ENCODE measurements at regions not wholly inside any gene's neighbourhood (a gene's known extent, or its start where the extent isn't known, plus 50 kb on each side); places are given as distances from the start of the nearest gene placed in this dataset.

DNA sequence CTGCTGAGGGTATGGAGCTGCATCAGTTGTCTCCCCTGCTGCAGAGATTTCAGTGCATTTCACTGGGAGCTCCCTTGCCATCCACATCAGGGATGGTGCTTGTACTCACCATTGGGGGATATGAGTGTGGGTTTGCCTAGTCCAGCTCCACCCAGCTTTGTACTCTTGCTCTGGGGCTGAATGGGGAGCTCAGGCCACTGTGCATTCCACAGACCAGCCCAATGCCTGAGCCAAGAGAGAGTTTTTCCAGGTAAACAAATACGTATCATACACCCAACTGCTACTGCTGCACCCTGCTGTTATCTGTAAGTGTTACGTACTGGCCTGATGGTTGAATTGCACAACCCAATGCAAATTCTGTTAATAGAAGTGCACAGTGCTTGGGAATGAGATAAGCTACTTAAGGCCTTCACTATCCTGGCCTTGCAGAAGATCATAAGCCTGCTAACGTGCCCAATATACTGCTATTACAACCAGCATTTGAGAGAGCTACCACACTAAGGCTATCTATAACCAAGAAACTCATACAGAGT is 205.0 kb upstream of the DMD start:
- H3K36me3 ChIP-seq (ENCODE audit: control insufficient read depth in 1 of 2, insufficient read depth in 2 of 2, low read length in 2 of 2) = no peaks in the 10 kb centered on the region
- H2AFZ ChIP-seq (ENCODE audit: insufficient read depth, low read length, poor library complexity) = no peak overlapping the region
- no peak overlapping the region for H3K4me2 ChIP-seq (ENCODE audit: low read length)
- H3K27me3 ChIP-seq (ENCODE audit: insufficient read depth, low read length) = no peaks in the 10 kb centered on the region
- H4K91ac ChIP-seq (ENCODE audit: low read depth, low read length) = no peak overlapping the region
- H3K79me2 ChIP-seq (ENCODE audit: control insufficient read depth, insufficient read depth, low read length, poor library complexity) = no peaks in the 10 kb centered on the region
- no peak for DNase-seq
- H3K14ac ChIP-seq (ENCODE audit: low read length) = no peak overlapping the region
- peaks cover 0 to 3% of the 10 kb centered on the region in 2 experiments for H3K4me1 ChIP-seq (ENCODE audit: control insufficient read depth in 1 of 2, insufficient read depth in 2 of 2, low read length in 2 of 2)
- H3K9ac ChIP-seq (ENCODE audit: low read length) = no peak overlapping the region
- no peak overlapping the region for H2BK120ac ChIP-seq (ENCODE audit: insufficient read depth, low read length, poor library complexity)
- H4K12ac ChIP-seq (ENCODE audit: low read depth, low read length) = no peak overlapping the region
- H2BK5ac ChIP-seq (ENCODE audit: low read depth, low read length, poor library complexity) = no peak overlapping the region
- H3K9me3 ChIP-seq (ENCODE audit: insufficient read depth, low read depth, low read length) = no peaks in the 10 kb centered on the region
- no peak overlapping the region for H3K18ac ChIP-seq (ENCODE audit: low read length)
- H3K4ac ChIP-seq (ENCODE audit: low read depth, low read length) = no peak overlapping the region
- H4K8ac ChIP-seq (ENCODE audit: low read depth, low read length) = no peak overlapping the region
- H3K23ac ChIP-seq (ENCODE audit: low read length) = no peak overlapping the region
- WGBS (ENCODE audit: extremely low coverage, insufficient coverage, insufficient read length) = no CpG with 5 or more reads among the region's 3 CpGs
- no peak overlapping the region for H2AK5ac ChIP-seq (ENCODE audit: low read length)
- no peak overlapping the region for H3K27ac ChIP-seq (ENCODE audit: low read depth, low read length)
- H3K79me1 ChIP-seq (ENCODE audit: low read length) = no peaks in the 10 kb centered on the region
- no peak overlapping the region for H2BK12ac ChIP-seq (ENCODE audit: low read length)
- H3K4me3 ChIP-seq (ENCODE audit: low read depth, low read length) = no peak overlapping the region

DNA sequence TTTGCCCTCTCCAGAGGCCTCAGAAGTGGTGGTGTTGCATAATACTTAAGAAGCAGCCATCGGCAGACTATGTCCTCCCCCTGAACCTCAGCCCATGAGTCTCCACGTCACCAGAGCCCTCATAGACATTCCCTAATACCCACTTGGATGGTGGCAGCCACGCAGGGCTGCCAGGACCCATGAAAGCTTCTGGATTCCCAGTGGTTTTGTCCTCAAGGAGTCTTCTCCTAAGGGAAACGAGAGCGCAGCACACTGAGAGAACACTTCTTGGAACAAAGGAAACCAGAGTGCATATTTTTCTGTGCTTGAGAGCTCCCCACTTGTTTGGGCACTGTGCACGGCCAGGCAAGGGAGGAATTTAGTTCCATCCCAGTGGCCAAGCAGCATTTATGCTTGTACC is 204.1 kb upstream of the DMD start:
- H3K4ac ChIP-seq (ENCODE audit: low read depth, low read length) = no peak overlapping the region
- H3K4me1 ChIP-seq (ENCODE audit: control insufficient read depth in 1 of 2, insufficient read depth in 2 of 2, low read length in 2 of 2) = peaks cover 0 to 3% of the 10 kb centered on the region in 2 experiments
- no peak overlapping the region for H3K23ac ChIP-seq (ENCODE audit: low read length)
- no peak overlapping the region for H3K4me3 ChIP-seq (ENCODE audit: low read depth, low read length)
- H4K12ac ChIP-seq (ENCODE audit: low read depth, low read length) = no peak overlapping the region
- H3K79me1 ChIP-seq (ENCODE audit: low read length) = no peaks in the 10 kb centered on the region
- H3K4me2 ChIP-seq (ENCODE audit: low read length) = no peak overlapping the region
- H4K8ac ChIP-seq (ENCODE audit: low read depth, low read length) = no peak overlapping the region
- H2BK120ac ChIP-seq (ENCODE audit: insufficient read depth, low read length, poor library complexity) = no peak overlapping the region
- H3K18ac ChIP-seq (ENCODE audit: low read length) = no peak overlapping the region
- no CpG with 5 or more reads among the region's 6 CpGs for WGBS (ENCODE audit: extremely low coverage, insufficient coverage, insufficient read length)
- no peak overlapping the region for H2AK5ac ChIP-seq (ENCODE audit: low read length)
- H3K9ac ChIP-seq (ENCODE audit: low read length) = no peak overlapping the region
- no peak overlapping the region for H2AFZ ChIP-seq (ENCODE audit: insufficient read depth, low read length, poor library complexity)
- H3K14ac ChIP-seq (ENCODE audit: low read length) = no peak overlapping the region
- no peaks in the 10 kb centered on the region for H3K27me3 ChIP-seq (ENCODE audit: insufficient read depth, low read length)
- H4K91ac ChIP-seq (ENCODE audit: low read depth, low read length) = no peak overlapping the region
- no peaks in the 10 kb centered on the region for H3K36me3 ChIP-seq (ENCODE audit: control insufficient read depth in 1 of 2, insufficient read depth in 2 of 2, low read length in 2 of 2)
- no peak for DNase-seq
- H2BK12ac ChIP-seq (ENCODE audit: low read length) = no peak overlapping the region
- no peaks in the 10 kb centered on the region for H3K9me3 ChIP-seq (ENCODE audit: insufficient read depth, low read depth, low read length)
- H2BK5ac ChIP-seq (ENCODE audit: low read depth, low read length, poor library complexity) = no peak overlapping the region
- no peaks in the 10 kb centered on the region for H3K79me2 ChIP-seq (ENCODE audit: control insufficient read depth, insufficient read depth, low read length, poor library complexity)
- H3K27ac ChIP-seq (ENCODE audit: low read depth, low read length) = no peak overlapping the region

DNA sequence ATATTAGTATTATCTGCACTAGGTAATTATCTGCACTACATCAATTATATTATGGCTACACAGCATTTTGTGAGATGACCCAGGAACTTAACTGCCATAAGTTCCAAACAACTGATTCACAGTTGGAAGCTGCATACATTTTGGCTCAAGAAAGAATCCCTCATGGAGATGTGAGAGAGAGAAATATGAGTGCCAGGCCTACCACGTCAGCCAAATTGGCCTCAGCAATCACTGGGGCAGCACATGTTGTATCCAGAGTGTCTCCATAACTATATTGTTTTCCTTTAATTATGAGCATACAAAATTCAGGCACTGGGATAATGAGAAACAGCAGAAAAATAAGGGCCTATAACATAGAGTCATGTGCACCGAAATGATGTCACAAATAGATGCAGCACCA is 174.2 kb upstream of the DMD start:
- Histone ChIP-seq H3K4me1 (ENCODE audit: control insufficient read depth in 1 of 2, insufficient read depth in 2 of 2, low read length in 2 of 2) (no peaks in the 10 kb centered on the region), H4K91ac (ENCODE audit: low read depth, low read length) (no peak overlapping the region), H3K4me3 (ENCODE audit: low read depth, low read length) (no peak overlapping the region), H3K79me2 (ENCODE audit: control insufficient read depth, insufficient read depth, low read length, poor library complexity) (no peaks in the 10 kb centered on the region), H2BK5ac (ENCODE audit: low read depth, low read length, poor library complexity) (no peak overlapping the region), H3K4ac (ENCODE audit: low read depth, low read length) (no peak overlapping the region), H4K12ac (ENCODE audit: low read depth, low read length) (no peak overlapping the region), H2AK5ac (ENCODE audit: low read length) (no peak overlapping the region), H2BK120ac (ENCODE audit: insufficient read depth, low read length, poor library complexity) (no peak overlapping the region), H3K9ac (ENCODE audit: low read length) (no peak overlapping the region), H3K4me2 (ENCODE audit: low read length) (no peak overlapping the region), H2BK12ac (ENCODE audit: low read length) (no peak overlapping the region), H4K8ac (ENCODE audit: low read depth, low read length) (no peak overlapping the region), H3K27ac (ENCODE audit: low read depth, low read length) (no peak overlapping the region), H3K9me3 (ENCODE audit: insufficient read depth, low read depth, low read length) (no peaks in the 10 kb centered on the region), H3K79me1 (ENCODE audit: low read length) (no peaks in the 10 kb centered on the region), H3K23ac (ENCODE audit: low read length) (no peak overlapping the region), H3K27me3 (ENCODE audit: insufficient read depth, low read length) (no peaks in the 10 kb centered on the region), H2AFZ (ENCODE audit: insufficient read depth, low read length, poor library complexity) (no peak overlapping the region), H3K14ac (ENCODE audit: low read length) (no peak overlapping the region), H3K18ac (ENCODE audit: low read length) (no peak overlapping the region), H3K36me3 (ENCODE audit: control insufficient read depth in 1 of 2, insufficient read depth in 2 of 2, low read length in 2 of 2) (no peaks in the 10 kb centered on the region)
- peak in 1 of 2 donors; percentile 1 for DNase-seq
- no CpG with 5 or more reads among the region's 2 CpGs for WGBS (ENCODE audit: extremely low coverage, insufficient coverage, insufficient read length)

DNA sequence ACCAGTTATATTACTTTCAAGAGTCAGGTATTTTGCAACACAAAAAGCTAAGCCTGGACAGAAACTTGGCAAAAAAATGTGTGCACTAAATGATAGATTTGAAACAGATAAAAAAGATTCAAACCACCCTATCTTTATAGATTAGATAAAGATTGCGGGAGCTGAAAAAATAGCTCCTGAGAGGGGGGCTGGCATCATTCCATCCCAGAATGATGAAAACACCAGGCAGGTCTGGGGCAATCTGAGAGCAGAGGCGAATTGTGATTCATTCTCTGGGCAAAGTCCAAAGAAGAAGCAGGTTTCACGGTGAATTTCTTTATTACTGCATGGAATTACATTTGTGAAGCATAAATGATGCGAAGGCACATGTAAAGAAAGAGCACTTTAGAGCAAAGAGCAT is 168.5 kb upstream of the DMD start:
- DNase-seq = no peak
- no peak overlapping the region for H3K23ac ChIP-seq (ENCODE audit: low read length)
- H3K4ac ChIP-seq (ENCODE audit: low read depth, low read length) = no peak overlapping the region
- no peaks in the 10 kb centered on the region for H3K79me1 ChIP-seq (ENCODE audit: low read length)
- H2AK5ac ChIP-seq (ENCODE audit: low read length) = no peak overlapping the region
- H4K12ac ChIP-seq (ENCODE audit: low read depth, low read length) = no peak overlapping the region
- H4K8ac ChIP-seq (ENCODE audit: low read depth, low read length) = no peak overlapping the region
- H3K27ac ChIP-seq (ENCODE audit: low read depth, low read length) = no peak overlapping the region
- no peak overlapping the region for H3K4me2 ChIP-seq (ENCODE audit: low read length)
- WGBS (ENCODE audit: extremely low coverage, insufficient coverage, insufficient read length) = no CpG with 5 or more reads among the region's 4 CpGs
- no peak overlapping the region for H3K14ac ChIP-seq (ENCODE audit: low read length)
- no peak overlapping the region for H3K9ac ChIP-seq (ENCODE audit: low read length)
- no peak overlapping the region for H3K4me3 ChIP-seq (ENCODE audit: low read depth, low read length)
- H3K9me3 ChIP-seq (ENCODE audit: insufficient read depth, low read depth, low read length) = no peaks in the 10 kb centered on the region
- H4K91ac ChIP-seq (ENCODE audit: low read depth, low read length) = no peak overlapping the region
- no peak overlapping the region for H2BK5ac ChIP-seq (ENCODE audit: low read depth, low read length, poor library complexity)
- no peak overlapping the region for H3K18ac ChIP-seq (ENCODE audit: low read length)
- no peaks in the 10 kb centered on the region for H3K27me3 ChIP-seq (ENCODE audit: insufficient read depth, low read length)
- H3K4me1 ChIP-seq (ENCODE audit: control insufficient read depth in 1 of 2, insufficient read depth in 2 of 2, low read length in 2 of 2) = no peaks in the 10 kb centered on the region
- no peaks in the 10 kb centered on the region for H3K79me2 ChIP-seq (ENCODE audit: control insufficient read depth, insufficient read depth, low read length, poor library complexity)
- no peaks in the 10 kb centered on the region for H3K36me3 ChIP-seq (ENCODE audit: control insufficient read depth in 1 of 2, insufficient read depth in 2 of 2, low read length in 2 of 2)
- H2BK120ac ChIP-seq (ENCODE audit: insufficient read depth, low read length, poor library complexity) = no peak overlapping the region
- no peak overlapping the region for H2BK12ac ChIP-seq (ENCODE audit: low read length)
- no peak overlapping the region for H2AFZ ChIP-seq (ENCODE audit: insufficient read depth, low read length, poor library complexity)

Measured in trophoblast cell (in vitro differentiated cells and primary cell).